Kidney (tissue), 13 donors: ENCODE measurements at regions not wholly inside any gene's neighbourhood (a gene's known extent, or its start where the extent isn't known, plus 50 kb on each side); places are given as distances from the start of the nearest gene placed in this dataset.

Experiments
- DNase-seq, 5 donors: peaks; one replicate each; pipeline ENCODE4 v3.0.0-alpha.2; 2013 to 2020
- FAIRE-seq: peaks from 2 replicates; lab custom pipeline; 2012; peaks lifted over from hg19 to GRCh38; lab: Jason Lieb, UNC
- H3K27ac ChIP-seq, 2 donors: one replicate each; pipeline ENCODE4 v1.7.0; 2013; ENCODE audit warnings: low read depth in 2 of 2, low read length in 2 of 2, inconsistent platforms in 1 of 2
- H3K27me3 ChIP-seq: one replicate; pipeline ENCODE4 v1.7.1; 2013; ENCODE audit warnings: low read length, inconsistent platforms; ENCODE audit not compliant: control insufficient read depth, insufficient read depth
- H3K36me3 ChIP-seq, 3 donors: one replicate each; pipeline versions ENCODE4 v1.7.0 to v1.7.1; 2013; ENCODE audit warnings: low read length in 3 of 3, control low read depth in 1 of 3, inconsistent platforms in 1 of 3; ENCODE audit not compliant: insufficient read depth in 3 of 3, control insufficient read depth in 2 of 3
- H3K4me1 ChIP-seq, 3 donors: one replicate each; pipeline versions ENCODE4 v1.7.0 to v1.7.1; 2013; ENCODE audit warnings: low read length in 3 of 3, inconsistent platforms in 1 of 3, low read depth in 1 of 3; ENCODE audit not compliant: control insufficient read depth in 2 of 3, insufficient read depth in 2 of 3
- H3K4me3 ChIP-seq, 3 donors: one replicate each; pipeline versions ENCODE4 v1.7.0 to v1.8.1; 2013; ENCODE audit warnings: low read length in 3 of 3, control low read depth in 1 of 3, inconsistent platforms in 1 of 3
- H3K9ac ChIP-seq, 3 donors: one replicate each; pipeline versions ENCODE4 v1.7.0 to v1.7.1; 2013; ENCODE audit warnings: low read length in 3 of 3, control low read depth in 1 of 3, inconsistent platforms in 1 of 3
- H3K9me3 ChIP-seq, 3 donors: one replicate each; pipeline versions ENCODE4 v1.7.0 to v1.7.1; 2013; ENCODE audit warnings: low read length in 3 of 3, control low read depth in 1 of 3, inconsistent platforms in 1 of 3; ENCODE audit not compliant: control insufficient read depth in 2 of 3, insufficient read depth in 1 of 3
- CTCF ChIP-seq: IDR thresholded peaks from 3 replicates; pipeline ENCODE4 v1.5.1; 2012; ENCODE audit warnings: mild to moderate bottlenecking, moderate library complexity, borderline replicate concordance; ENCODE audit not compliant: insufficient read depth; ENCODE audit errors: extremely low read depth
- intact Hi-C: fragments of 100-400 bp; cut with DNase I; formaldehyde crosslinking; loops from one replicate; pipeline ENCODE4 v1.11.1; 2022
- donor health status: control.
- donor health status: control.
- donor health status: control.
- donor health status: control.
- donor health status: control.
- donor health status: DM: yes; HTN: yes; CAD: no.
- donor health status: Normal renal cell carcinoma (clear cell type).

GRCh38 chr2:16170675-16171424 is 230.5 kb downstream of the MYCN start:
- DNase-seq (no peak), FAIRE-seq (no peak)
- H3K9me3 ChIP-seq: no peaks in the 10 kb centered on the region
- no peak overlapping the region for H3K27ac ChIP-seq
- no peaks in the 10 kb centered on the region for H3K4me1 ChIP-seq
- no peaks in the 10 kb centered on the region for H3K27me3 ChIP-seq
- no peak for TF ChIP-seq CTCF
- intact Hi-C loops: no loop called here
- no peak overlapping the region for H3K9ac ChIP-seq
- no peaks in the 10 kb centered on the region for H3K36me3 ChIP-seq
- H3K4me3 ChIP-seq: no peak overlapping the region

GRCh38 chr2:16169381-16169960 is 229.1 kb downstream of the MYCN start:
- H3K4me3 ChIP-seq: no peak overlapping the region
- H3K36me3 ChIP-seq: no peaks in the 10 kb centered on the region
- no peaks in the 10 kb centered on the region for H3K4me1 ChIP-seq
- no peaks in the 10 kb centered on the region for H3K27me3 ChIP-seq
- FAIRE-seq (no peak), DNase-seq (no peak)
- intact Hi-C loops: no loop called here
- H3K27ac ChIP-seq: no peak overlapping the region
- no peak for TF ChIP-seq CTCF
- H3K9ac ChIP-seq: no peak overlapping the region
- no peaks in the 10 kb centered on the region for H3K9me3 ChIP-seq

DNA sequence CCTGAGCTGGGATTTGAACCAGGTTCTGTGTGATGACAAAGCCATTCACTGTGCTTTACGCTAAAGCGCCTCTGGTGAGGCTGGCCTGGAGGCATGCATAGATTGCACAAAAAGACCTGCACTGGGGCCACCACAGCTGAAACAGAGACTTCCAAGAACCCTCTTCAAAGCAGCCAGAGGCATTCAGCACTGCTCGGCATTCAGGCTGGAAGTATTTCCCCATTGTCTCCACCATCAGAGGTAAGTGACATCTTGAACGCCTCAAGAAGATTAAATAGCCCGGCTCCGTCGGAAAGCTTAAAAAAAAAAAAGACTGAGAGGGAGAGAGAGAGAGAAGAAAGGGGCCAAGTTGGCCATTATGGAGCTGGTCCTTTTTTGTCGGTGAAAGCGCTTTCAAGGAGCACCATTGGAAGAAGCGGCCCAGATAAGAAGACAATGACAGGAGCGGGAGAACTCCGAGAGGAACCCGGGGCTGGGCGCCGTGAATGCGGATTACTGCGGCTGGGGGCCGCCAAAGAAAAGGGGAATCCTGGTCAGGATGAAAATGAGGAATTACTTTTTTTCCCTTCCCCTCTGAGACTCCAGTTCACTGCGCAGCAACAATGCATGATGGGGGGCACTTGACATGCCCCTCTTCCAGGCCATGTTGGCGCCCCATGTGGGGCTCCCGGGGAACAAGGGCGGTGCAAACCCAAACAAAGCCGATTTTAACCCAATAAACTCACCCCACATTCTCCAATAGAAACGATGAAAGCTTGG is 228.3 kb downstream of the MYCN start:
- TF ChIP-seq CTCF: no peak
- intact Hi-C loops: no loop called here
- Histone ChIP-seq H3K27ac (no peak overlapping the region), H3K27me3 (no peaks in the 10 kb centered on the region), H3K36me3 (no peaks in the 10 kb centered on the region), H3K4me1 (no peaks in the 10 kb centered on the region), H3K9me3 (no peaks in the 10 kb centered on the region), H3K4me3 (no peak overlapping the region), H3K9ac (no peak overlapping the region)
- no peak for FAIRE-seq
- no peak for DNase-seq
